NCI-H128 (cell line): ENCODE measurements at regions not wholly inside any gene's neighbourhood (a gene's known extent, or its start where the extent isn't known, plus 50 kb on each side); places are given as distances from the start of the nearest gene placed in this dataset.

Experiments used
- DNase-seq: peaks from one replicate; lab custom pipeline; 2025; ENCODE audit not compliant: unreplicated experiment; lab: John Stamatoyannopoulos, UW

DNA sequence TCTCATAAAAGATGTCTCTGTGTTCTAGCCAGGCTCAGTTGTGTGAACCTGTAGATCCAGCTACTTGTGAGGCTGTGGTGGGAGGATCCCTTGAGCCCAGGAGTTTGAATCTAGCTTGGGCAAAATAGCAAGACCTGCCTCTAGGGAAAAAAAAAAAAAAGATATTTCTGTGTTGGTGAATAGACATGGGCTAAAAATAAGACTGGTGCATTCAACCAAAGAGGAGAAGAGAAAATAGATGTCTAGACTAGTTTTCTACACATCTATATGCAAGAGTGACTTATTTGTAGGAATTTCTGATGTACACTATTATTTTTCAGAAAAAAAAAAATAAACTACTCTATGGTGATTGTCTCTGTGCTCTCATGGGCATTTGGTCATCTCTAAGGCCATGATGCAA lies 555.1 kb downstream of the BCL11A start:
- DNase-seq: no peak

DNA sequence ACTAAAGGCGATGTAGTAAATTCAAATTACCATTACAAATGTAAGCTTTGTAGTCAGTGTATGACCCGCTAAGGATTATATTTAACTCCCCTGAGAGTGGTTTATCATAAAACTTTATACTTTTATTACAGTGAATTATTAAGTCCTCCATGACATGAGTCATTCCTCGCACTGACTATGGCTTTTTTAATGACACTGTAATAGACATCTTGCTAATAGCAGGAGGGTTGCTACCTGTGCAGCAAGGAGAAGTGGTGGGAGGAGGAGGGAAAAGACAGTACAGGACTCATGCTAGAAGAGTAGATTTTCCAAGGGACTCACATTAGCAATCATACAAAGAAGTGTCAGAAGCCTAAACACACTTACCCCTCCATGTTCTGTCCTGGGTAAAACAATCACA lies 556.1 kb downstream of the BCL11A start:
- no peak for DNase-seq

DNA sequence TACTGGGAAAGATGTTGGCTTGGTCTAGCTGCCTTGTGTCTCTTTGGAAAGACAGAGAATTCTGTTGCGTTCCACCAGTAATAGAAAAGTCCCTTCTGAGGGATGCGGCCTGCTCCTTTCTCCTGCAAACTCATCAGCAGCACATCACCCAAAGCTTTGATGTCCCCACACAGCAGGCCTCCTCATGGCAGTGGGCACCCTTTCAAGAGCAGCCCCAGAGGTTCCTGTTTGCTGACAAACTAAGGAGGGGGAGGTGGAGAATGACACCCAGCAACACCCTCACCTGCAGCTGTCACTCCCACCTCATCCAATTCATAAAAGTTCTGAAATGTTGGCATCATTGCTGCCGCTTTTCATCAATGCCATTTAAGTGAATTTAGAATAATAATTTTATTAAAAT lies 556.6 kb downstream of the BCL11A start:
- DNase-seq: no peak

DNA sequence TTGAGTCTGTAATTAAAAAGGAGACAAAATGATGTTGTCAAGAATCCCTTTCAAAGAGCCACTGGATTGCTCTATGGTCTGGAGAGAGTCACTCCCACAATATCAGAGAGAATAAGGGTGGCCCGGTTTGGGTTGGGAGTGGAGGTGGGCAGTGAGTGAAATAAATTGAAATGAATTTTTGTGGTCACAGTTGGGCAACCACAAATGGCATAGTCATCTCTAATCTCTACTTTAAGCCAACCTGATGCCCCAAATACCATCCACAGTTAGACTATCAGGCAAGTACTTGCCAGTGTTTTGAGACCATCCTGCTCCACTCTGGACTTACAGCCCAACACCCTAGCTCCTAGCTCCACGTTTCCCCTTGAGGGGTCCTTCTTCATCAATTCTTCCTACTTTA lies 559.7 kb downstream of the BCL11A start:
- DNase-seq: no peak

DNA sequence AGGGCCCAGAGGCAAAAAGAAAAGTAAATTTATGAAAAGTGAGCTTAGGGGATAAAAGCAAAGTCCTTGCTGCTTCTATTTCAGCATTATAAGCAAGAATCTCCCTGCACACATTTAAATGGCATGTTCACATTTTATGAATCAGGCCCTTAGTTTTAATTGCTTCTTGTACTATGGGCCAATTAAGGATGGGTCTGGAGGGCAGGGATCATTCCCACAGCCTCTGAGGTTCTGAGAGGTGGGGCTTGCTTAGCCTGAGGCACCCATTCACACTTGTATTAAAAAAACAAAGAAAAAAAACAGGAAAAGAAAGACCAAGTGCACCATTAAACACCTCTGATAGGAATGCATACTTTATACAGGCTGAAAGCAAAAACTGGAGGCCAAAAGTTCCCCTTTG lies 565.1 kb downstream of the BCL11A start:
- DNase-seq: no peak

DNA sequence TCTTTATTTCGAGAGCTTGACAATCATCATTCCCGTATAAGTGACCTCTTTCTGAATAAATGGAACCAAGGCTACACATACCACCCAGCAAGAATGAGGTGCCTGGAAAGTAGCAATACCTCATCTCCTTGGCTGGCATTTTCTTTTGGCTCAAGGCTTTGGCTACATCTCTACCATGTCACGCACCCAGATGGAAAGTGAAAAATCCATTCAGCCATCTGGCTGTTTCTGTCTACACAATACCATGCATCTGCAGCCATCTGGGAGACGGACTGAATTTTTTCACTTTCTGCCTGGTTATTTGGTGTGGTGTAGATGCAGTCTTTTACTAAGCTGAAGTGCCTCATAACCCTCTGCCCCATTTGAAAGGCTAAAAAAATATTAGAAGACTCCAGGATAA lies 566.9 kb downstream of the BCL11A start:
- DNase-seq: no peak

DNA sequence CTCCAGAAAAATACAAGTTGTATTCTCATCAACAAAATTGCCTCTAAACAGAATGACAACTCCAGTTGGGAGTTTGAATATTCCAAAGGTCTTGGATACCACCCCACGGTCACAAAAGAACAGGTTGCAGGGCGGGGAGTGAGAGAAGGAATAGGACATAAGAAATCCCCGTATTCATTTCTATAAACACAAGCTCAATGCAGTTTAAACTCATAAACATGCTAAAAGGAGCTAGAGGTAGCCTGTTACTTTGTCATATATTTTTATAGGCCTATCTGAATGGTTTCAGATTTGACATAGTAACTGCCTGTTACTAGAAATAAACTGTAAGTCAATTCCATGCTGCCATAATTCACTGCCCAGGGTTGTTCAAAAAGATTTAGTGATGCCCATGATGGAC lies 567.5 kb downstream of the BCL11A start:
- DNase-seq: no peak

DNA sequence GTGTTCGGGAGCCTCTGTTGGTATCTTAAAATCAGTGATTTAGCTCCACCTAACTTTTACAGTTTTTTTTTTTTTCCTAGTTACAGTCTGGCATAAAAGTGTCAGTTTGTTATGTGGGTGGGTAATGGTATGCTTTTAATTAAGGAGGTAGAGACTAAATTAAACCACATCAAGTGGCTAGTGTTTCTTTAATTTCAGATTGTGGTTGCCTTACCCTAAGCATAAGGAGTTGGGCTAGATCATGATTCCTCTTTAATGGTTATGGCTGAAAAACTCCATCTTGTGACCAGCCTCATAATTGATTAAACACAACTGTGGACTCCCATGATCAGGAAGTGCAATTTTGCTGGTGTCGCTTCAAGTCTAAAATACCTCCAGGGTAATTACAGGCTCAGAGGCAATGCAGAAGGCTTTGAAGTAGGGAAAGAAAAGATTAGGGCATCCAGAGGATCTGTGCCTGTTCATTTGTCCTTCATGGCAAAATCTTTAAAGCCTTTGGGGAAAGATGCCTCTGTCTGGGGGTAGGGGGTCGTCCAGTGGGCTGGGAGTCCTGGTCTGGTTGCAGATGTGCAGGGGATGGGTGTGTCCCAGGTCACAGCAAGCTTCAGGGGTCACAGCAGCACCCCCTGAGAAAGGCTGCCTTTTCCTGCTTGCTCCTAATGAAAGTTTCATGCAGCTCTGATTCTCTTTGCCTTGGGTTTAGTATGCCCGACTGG lies 579.2 kb downstream of the BCL11A start:
- DNase-seq: no peak

DNA sequence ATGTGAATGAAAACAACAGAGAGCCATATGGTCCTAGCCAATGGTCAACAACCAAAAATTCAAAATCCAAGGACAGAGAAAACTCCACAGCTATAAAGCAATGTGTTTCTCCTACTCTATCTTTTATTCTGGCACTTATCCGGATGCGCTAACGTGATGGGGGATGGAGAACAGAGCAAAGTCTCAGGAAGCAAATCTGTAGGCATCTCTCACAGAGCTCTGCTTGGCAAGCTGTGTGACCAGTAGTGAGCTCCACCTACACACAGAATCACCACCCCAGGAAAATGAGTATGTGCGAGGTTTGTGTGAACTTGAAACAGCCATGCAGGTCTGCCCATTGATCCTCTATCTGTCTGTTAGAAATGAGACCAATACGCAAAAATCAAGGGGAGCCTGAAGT lies 584.3 kb downstream of the BCL11A start:
- no peak for DNase-seq

DNA sequence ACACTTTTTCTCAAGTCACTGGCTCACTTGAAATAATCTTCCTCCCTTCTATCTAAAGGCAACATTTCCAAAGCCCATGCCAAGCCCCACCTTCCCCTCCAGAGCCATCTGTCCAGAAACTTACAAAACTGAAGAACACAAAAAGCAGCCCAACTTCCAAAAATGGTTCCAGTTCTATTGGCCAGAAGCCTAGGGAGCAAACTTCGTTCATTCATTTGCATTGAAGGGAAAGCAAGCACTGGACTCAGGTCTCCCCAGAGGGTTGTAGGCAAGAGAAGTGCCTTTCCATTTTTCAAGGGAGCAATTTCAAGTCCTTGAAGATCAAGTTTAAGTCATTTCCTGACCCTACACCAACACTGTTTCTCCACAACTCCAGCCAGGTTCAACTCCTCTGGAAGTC lies 585.0 kb downstream of the BCL11A start:
- DNase-seq: no peak

DNA sequence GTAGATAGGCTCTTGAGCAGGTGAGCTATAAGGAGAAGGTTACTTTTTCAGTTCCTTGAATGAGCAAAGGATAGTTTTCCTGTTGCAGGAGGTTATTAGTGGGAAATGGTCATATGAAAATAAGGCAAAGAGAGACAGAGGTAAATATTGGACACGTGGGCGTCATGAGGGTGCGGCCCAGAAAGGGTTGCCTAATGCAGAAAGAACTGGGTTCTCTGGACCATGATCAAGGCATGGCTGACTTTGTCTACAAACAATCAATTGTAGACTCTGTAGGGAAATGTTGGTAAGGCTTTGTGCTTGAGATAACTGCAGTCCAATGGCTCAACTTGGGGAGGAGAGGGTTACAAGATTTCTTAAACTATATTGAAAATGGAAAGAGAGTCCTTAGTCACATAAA lies 585.8 kb downstream of the BCL11A start:
- no peak for DNase-seq

DNA sequence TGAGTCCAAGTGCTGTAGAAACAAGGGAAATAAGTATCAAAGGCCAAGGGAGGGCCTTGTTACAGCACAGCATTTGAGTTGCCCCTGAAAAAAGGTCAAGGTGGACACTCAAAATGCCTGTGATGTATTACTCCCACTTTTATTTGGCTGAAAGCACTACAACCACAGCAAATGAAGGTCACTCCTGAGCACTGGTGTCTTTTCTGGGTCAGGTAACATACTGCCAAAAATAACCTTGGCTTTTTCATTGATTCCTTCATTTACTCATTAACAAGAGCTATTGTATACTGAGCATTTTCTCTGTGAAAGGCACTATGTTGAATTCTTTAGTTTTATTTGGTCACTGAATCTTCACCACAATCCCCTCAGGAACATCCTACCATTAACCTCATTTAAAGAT lies 590.3 kb downstream of the BCL11A start:
- no peak for DNase-seq

DNA sequence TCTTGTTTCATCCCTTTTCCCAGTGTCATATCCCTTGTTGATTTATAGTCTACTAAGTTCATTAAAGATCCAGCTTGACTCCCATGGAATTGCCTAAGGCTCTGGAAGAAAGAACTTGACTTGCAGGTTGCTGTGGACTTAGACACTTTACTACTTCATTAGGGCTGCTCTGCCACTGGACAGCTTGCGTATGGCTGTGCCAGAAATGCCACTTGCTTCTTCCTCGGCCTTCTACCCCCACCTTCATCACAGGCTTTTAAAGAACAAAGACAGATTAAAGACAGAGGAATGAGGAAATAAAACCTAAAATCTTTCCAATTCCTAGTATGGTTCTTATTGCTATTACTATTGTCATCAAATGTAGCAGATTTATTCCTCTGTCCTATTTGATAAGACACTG lies 591.7 kb downstream of the BCL11A start:
- no peak for DNase-seq

DNA sequence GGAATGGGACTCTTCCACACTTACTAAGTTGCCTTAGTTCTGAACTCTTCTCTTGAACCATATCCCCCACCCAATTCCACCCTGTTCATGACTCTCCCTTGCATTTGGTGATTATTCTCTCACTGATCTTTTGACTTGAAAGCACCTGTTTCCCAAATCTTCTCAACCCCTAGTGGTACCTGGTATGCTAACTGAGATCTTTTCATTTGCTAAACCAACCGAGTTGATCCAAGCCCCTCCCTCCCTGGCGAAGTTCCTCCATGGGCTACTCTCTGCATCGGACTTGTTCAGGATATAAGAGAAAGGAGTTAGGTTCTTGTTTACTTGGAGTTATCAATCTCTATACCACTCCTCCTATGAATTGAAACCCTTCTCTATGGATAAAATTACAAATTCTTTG lies 593.5 kb downstream of the BCL11A start:
- DNase-seq: no peak

DNA sequence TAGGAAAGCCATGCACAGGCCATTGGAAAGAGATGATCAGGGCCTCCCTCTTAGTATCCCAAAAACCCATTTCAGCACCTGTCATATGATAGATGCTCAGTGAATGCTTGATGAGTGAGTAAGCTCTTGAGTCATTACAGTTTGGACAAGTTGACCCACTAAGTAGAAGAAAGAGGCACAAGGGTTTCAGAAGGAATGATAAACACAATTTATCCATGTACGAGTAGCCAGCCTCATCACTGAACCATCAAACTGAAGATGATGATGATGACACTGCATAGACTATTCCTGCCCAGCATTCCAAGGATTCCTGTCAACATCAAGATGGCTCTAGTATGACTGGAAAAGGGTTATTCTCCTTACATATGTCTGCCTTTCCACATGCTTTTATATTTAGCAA lies 596.0 kb downstream of the BCL11A start:
- no peak for DNase-seq

DNA sequence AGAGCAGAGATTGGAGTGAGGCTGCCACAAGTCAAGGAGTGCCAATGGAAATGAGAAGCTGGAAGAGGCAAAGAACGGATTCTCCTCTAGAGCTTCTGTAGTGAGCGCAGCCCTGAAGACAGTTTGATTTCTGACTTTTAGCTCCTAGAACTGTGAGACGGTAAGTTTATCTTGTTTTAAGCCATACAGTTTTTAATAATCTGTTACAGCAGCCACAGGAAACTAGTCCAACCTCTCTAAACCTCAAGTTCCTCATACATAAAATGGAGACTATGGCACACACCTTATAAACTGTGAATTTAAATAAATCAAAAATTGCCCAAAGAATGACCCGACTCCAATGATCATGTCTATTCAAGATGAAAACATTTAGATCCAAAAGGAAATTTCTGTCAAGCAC lies 596.5 kb downstream of the BCL11A start:
- no peak for DNase-seq

DNA sequence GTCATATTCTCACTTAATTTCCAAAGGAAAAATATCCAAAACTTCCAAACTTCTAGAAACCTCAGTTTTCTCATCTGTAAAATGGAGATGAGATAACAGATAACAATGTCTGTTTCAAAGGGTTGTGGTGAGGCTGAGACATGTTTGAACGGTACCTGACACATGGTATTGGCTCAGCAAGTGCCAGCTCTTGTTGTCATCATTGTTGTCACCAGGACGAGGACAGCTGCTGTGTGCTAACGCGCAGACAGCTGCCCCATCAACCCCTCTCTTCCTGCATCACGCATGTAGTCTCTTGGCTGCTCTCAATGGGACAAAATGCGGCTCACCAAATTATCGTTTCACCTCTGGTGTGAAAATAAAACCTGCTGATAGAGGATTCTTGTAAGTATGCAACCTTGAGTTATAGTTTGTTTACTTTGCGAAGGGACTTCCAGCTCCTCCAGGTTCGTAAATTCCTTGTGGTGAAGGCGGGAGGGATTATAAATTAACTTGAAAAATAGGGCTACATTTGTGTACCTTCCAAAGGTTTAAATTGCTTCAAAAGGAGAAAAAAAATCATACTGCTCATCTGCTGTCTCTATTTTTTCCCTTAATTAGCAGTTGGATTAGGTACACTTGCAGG lies 605.4 kb downstream of the BCL11A start:
- no peak for DNase-seq

DNA sequence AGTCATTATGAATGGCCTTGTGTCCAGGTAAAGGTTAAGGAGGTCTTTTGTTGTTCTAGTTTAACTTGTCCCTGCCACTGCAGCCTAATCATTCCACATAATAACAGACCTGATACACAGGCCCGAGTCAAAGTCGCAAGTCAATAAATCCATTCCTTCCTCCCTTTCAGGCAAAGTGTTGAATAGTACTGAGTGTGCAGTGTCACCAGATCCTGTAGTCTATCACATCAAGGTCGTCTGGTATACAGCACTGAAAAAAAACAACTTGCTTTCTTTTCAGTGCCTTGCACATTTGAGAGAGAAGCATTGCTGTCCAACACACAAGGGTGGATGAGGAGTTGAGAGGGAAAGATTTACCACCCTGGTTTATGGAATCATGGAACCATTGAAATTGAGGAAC lies 606.2 kb downstream of the BCL11A start:
- DNase-seq: no peak

DNA sequence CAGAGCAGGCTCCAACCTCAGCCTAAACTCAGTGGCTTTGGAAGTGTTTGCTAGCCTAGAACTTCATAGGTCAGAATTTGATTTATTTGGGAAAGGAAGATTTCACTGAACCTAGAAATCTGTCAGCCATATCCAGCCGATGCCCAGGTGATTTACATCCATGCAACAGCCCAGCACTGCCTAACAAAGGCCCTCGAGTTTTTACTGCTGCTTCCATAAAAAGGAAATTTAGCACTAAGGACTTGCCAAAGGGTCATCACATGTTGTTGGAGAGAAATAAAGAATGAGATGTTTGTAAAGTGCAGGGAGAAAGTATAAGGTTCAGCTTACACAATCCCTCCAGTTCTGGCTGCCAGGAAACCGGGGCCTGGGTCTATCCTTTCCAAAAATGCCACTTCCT lies 614.2 kb downstream of the BCL11A start:
- DNase-seq: no peak

DNA sequence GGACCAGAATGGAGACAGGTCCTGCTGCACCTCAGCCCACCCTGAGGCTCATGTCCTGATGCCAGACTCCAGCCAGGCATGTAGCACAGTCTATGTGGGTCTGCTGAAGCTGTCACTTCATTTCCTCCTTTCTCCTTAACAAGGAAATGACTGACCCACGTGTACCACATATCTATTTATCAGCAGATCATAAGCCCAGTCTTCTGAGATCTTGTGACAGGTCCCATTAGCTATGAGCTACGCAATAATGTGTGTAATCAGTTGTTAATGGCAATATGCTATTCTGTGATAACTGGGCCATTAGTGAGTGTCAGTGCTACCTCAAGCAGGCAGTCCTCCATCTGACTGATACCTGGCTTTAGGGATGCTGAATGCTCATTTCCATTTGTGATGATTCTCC lies 615.3 kb downstream of the BCL11A start:
- no peak for DNase-seq

DNA sequence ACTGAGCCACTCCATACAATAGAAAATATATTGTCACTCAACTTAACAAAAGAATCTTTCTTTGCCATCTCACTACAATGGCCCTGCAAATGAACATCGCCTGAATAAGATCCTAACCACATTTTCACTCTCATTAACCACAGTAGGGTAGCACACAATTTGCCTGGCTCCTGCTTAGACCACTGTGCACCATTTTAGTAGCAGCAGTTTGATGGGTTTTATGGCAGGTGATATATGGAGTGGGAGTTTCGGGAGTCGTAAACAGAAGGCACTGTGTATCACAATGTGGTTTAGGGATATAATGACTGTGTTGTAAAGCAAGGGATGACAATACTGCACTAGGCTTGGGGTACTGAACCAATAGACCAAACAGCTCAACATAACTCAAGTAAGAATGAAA lies 617.4 kb downstream of the BCL11A start:
- DNase-seq: peak; percentile 74

DNA sequence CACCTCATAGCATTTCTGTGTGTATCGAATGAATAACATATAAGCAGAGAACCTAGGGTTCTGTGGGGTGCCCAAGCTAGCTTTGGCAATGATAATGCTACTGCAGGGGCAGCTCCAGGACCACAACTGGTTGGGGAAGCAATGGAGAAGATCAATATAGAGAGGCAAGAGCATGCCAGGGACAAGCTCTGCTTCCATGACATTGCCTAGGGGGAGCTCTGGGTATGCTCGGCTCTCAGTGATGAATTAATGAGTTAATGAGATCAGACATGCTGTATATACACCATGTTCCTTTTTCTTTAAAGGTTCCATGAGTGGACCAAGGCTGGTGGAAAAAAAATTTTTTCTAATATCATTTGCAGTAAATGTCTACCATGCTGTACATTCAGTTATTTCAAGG lies 618.4 kb downstream of the BCL11A start:
- no peak for DNase-seq

DNA sequence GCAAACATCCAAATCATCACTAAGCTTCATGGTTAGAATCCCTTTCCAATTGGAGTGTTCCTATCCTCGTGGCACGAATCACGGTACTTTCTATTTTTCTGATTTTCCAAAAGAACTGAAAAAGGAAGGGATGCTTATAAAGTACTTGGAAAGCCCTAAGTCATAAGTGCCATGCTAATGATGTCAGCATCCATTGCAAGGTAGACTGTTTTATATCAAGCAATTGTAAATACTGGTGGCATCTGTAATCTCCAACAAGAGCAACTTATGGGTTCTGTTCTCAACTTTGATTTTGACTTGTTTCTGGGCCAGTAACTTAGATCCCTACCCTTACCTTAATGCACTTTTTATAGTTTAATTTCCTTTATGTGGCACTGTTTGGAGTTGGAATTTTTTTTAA lies 619.5 kb downstream of the BCL11A start:
- DNase-seq: no peak
